Natural killer cell treated with Interleukin-12 subunit alpha and Interleukin-12 subunit beta and Interleukin-15 and Interleukin-18, amount 100 ng/mL, for 72 hours (primary cell): ENCODE measurements at regions not wholly inside any gene's neighbourhood (a gene's known extent, or its start where the extent isn't known, plus 50 kb on each side); places are given as distances from the start of the nearest gene placed in this dataset.
"Not testable (repeated sequence)": the region's sequence is repeated elsewhere in the genome, so short reads cannot be mapped to it uniquely, and the experiment has no call there.

Experiments
- ATAC-seq, 2 donors: fragments of 150-1000 bp; cut with Tn5 transposase in 1 of 2; sonication (Bioruptor Pico), chemical (Tn5 transposase) in 1 of 2; 2 replicates each; pipeline ENCODE4 v1.10.0; 2021
- DNase-seq: peaks from one replicate; pipeline ENCODE4 v3.0.0; 2022; ENCODE audit warnings: low spot score
- H3K27ac Mint-ChIP-seq, 2 donors: 1 replicate in 1 of 2; 2 replicates in 1 of 2; pipeline ENCODE4 v1.8.0; 2022; ENCODE audit warnings: mixed read lengths in 2 of 2, mild to moderate bottlenecking in 1 of 2, moderate library complexity in 1 of 2
- H3K27me3 Mint-ChIP-seq, 2 donors: 1 replicate in 1 of 2; 2 replicates in 1 of 2; pipeline ENCODE4 v1.8.0; 2022; ENCODE audit warnings: mixed read lengths in 2 of 2
- H3K36me3 Mint-ChIP-seq: one replicate; pipeline ENCODE4 v1.8.0; 2022; ENCODE audit warnings: mixed read lengths
- H3K4me1 Mint-ChIP-seq, 2 donors: 1 replicate in 1 of 2; 2 replicates in 1 of 2; pipeline ENCODE4 v1.8.0; 2022; ENCODE audit warnings: low read depth in 2 of 2, mixed read lengths in 2 of 2, mild to moderate bottlenecking in 1 of 2
- H3K4me3 Mint-ChIP-seq: one replicate; pipeline ENCODE4 v1.8.0; 2022; ENCODE audit warnings: mixed read lengths
- H3K9me3 Mint-ChIP-seq: 2 replicates; pipeline ENCODE4 v1.8.0; 2022; ENCODE audit warnings: mixed read lengths

DNA sequence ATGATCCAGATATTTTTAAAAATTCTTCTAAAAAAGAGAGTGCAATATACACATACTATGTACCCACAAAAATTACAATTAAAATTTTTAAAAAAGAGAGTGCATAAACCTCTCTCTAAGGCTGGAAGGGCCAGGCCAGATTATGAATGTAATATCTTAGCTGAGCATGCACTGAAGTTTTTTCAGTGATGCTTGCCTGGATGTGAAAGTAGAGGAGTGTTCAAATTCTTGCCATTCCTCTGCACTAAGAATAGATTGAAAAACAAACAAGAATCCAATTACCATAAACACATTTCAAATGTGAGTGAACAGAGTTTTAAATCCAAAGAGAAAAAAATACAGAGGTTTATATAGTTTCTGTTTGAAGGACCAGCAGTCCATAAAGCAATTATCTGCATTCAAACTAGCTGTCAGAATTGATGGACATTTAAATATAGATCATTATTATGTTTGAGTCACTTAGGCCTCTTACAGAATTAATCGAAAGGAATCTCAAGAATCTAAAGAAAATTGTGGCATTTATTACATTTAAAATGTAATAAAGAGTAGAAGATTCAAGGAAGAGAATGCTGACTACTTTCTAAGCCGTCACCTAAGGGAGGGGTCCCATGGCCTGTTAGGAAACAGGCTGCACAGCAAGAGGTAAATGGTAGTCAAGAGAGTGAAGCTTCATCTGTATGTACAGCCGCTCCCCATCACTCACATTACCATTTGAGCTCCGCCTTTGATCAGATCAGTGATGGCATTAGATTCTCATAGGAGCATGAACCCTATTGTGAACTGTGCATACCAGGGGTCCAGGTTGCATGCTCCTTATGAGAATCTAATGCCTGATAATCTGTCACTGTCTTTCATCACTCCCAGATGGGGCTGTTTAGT lies 159.3 kb upstream of the MDFIC2 start:
- no peak for ATAC-seq
- H3K27me3 Mint-ChIP-seq = no peaks in the 10 kb centered on the region
- H3K27ac Mint-ChIP-seq = no peak overlapping the region

DNA sequence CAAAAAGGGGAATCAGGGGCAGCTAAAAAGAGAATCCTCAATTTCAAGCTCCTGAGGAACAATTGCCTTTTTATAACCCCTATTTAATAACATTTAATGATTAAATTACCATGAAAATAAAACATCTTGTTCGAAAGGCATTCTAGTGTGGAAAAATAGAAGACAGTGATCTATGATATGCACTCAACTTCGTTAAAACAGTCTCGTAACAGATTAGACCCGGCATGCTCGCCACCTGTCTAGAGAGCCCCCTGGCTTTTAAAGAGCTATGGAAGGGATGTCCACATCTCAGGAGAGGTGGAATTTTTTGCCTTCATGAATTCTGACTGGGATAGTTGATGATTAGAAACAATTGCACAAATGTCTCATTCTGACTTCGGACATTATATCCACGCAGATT lies 153.7 kb upstream of the MDFIC2 start:
- H3K9me3 Mint-ChIP-seq = peaks cover 7% of the 10 kb centered on the region
- H3K4me3 Mint-ChIP-seq = no peak overlapping the region
- no peaks in the 10 kb centered on the region for H3K27me3 Mint-ChIP-seq
- ATAC-seq = no peak
- H3K4me1 Mint-ChIP-seq = no peaks in the 10 kb centered on the region
- no peak overlapping the region for H3K27ac Mint-ChIP-seq
- no peak for DNase-seq
- H3K36me3 Mint-ChIP-seq = no peaks in the 10 kb centered on the region

More for the DNA sequence above, 159.3 kb upstream of the MDFIC2 start:
- Mint-ChIP-seq H3K4me1 (no peaks in the 10 kb centered on the region), H3K4me3 (no peak overlapping the region), H3K9me3 (peaks cover 6% of the 10 kb centered on the region), H3K36me3 (no peaks in the 10 kb centered on the region)
- DNase-seq = no peak

DNA sequence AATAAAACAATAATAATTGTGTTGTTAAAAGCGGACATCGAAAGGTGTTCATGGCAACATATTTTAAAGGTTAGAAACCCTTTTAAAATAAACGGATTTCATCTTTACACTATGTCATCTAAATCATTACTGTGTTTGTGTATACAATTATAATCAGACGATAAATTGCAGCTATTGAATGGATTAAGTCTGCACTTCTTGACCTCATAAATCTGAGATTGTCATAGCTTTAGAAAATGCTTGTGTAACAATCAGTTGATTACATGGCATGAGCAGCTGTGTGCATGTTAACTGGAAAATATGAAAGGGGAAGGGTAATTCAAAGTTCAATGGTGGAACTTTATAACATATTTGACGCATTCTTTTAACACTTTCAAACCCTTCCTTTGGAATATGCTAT lies 152.4 kb upstream of the MDFIC2 start:
- H3K4me3 Mint-ChIP-seq = no peak overlapping the region
- H3K36me3 Mint-ChIP-seq = no peaks in the 10 kb centered on the region
- H3K9me3 Mint-ChIP-seq = peaks cover 8% of the 10 kb centered on the region
- H3K27ac Mint-ChIP-seq = no peak overlapping the region
- no peaks in the 10 kb centered on the region for H3K27me3 Mint-ChIP-seq
- ATAC-seq (no peak), DNase-seq (no peak)
- no peaks in the 10 kb centered on the region for H3K4me1 Mint-ChIP-seq

DNA sequence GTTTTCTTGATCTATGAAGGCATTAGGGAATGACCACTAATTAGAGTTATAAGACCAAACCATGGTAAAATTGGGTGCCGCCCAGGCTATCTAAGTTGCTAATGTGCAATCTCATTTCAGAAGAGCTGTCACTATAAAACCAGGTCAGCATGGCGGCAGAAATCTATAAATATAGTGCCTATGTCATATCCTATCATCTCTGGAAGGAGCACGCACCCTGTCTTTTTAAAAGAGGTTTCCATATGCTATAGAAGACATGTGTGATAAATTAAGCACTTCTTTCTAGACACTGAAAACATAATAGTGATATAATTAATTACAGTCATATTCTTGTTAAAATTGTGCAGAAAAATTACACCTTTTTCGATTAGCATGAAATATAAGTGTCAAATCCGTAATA lies 152.0 kb upstream of the MDFIC2 start:
- Mint-ChIP-seq H3K27me3 (no peaks in the 10 kb centered on the region), H3K9me3 (peaks cover 8% of the 10 kb centered on the region), H3K27ac (no peak overlapping the region), H3K36me3 (no peaks in the 10 kb centered on the region), H3K4me3 (no peak overlapping the region), H3K4me1 (no peaks in the 10 kb centered on the region)
- DNase-seq = no peak
- no peak for ATAC-seq

DNA sequence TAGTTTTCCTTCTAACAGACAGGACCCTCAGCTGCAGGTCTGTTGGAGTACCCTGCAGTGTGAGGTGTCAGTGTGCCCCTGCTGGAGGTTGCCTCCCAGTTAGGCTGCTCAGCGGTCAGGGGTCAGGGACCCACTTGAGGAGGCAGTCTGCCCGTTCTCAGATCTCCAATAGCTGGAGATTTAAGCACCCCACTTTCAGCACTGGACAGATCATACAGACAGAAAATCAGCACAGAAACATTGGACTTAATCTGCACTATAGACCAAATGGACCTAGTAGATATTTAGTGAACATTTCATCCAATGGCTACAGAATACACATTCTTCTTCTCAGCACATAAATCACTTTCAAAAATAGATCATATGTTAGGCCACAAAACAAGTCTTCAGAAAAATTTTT lies 137.8 kb upstream of the MDFIC2 start:
- not testable (repeated sequence) for H3K27ac Mint-ChIP-seq, H3K4me3 Mint-ChIP-seq, H3K36me3 Mint-ChIP-seq

DNA sequence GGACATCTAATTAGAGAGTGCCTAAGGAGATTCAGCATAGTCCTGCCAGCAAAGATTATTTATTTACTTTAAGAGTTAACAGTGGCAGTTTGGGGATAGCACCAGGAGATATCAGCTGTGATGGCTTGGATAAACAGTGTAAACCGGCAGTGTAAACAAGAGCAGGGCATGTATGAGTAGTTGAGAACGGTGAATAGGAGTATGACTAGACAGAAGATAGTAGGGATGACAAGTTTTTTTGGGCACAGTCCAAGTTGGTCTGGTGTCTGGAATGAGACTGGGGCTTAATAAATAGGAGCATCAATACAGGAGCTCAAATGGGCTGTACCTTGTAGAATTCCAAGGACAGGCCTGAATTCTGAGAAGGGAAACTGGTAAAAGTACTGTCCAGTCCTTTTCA lies 123.0 kb upstream of the MDFIC2 start:
- not testable (repeated sequence) for H3K4me3 Mint-ChIP-seq, H3K36me3 Mint-ChIP-seq

More for the DNA sequence above, 137.8 kb upstream of the MDFIC2 start:
- not testable (repeated sequence) for H3K4me1 Mint-ChIP-seq, ATAC-seq, H3K27me3 Mint-ChIP-seq, DNase-seq
- H3K9me3 Mint-ChIP-seq = peaks cover 14% of the 10 kb centered on the region

DNA sequence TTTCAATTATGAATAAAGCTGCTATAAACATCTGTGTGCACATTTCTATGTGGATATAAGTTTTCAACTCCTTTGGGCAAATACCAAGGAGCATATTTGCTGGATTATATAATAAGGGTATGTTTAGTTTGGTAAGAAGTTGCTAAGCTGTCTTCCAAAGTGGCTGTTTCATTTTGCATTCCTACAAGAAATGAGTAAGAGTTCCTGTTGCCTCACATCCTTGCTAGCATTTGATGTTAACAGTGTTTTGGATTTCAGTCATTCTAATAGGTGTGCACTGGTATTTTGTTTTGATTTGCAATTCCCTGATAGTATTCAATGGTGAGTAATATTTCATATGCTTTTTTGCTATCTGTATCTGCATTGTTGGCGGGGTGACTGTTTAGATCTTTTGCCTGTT lies 120.7 kb upstream of the MDFIC2 start:
- ATAC-seq = no peak
- H3K4me3 Mint-ChIP-seq = no peak overlapping the region

More for the DNA sequence above, 123.0 kb upstream of the MDFIC2 start:
- H3K9me3 Mint-ChIP-seq = peaks cover 27% of the 10 kb centered on the region
- not testable (repeated sequence) for DNase-seq, H3K4me1 Mint-ChIP-seq, ATAC-seq, H3K27me3 Mint-ChIP-seq, H3K27ac Mint-ChIP-seq

DNA sequence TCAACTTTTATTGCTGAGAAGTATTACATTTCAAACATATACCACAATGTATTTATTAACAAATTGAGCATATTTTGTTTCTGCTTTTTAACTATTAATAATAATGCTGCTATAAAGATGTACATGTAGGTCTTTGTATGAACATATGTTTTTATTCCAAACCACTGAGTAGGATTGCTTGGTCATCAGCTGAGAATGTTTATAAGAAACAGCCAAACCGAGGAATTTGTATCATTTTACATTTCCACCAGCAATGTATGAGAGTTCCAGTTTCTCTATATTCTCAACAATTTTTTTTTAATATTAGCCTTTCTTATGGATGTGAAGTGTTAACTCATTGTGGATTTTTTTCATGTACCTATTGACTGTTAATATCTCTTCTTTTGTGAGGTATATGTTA lies 119.5 kb upstream of the MDFIC2 start:
- H3K9me3 Mint-ChIP-seq = peaks cover 20% of the 10 kb centered on the region
- no peak overlapping the region for H3K27ac Mint-ChIP-seq
- DNase-seq = no peak
- H3K4me3 Mint-ChIP-seq = no peak overlapping the region
- H3K36me3 Mint-ChIP-seq = no peaks in the 10 kb centered on the region
- no peaks in the 10 kb centered on the region for H3K27me3 Mint-ChIP-seq
- ATAC-seq = no peak
- H3K4me1 Mint-ChIP-seq = no peaks in the 10 kb centered on the region

More for the DNA sequence above, 120.7 kb upstream of the MDFIC2 start:
- Mint-ChIP-seq H3K36me3 (no peaks in the 10 kb centered on the region), H3K27ac (no peak overlapping the region), H3K4me1 (no peaks in the 10 kb centered on the region), H3K27me3 (no peaks in the 10 kb centered on the region), H3K9me3 (peaks cover 27% of the 10 kb centered on the region)
- DNase-seq = no peak

DNA sequence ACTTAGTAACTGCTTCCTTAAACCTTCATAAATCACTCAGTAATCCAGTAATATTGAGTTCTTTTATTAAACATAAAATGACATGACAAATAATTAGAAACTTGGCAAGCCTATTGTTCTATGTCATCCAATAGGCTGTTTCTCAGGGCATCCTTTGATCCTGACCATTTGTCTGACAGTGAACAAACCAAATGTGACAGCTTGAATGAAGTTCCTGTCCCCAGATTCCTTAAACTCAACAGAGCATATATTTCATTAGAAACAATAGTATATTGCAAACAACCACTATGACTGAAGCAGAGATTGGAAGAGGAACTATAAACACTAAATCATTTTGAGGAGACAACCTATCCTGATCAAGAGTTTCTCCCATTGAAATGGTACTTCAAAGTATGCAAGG lies 113.6 kb upstream of the MDFIC2 start:
- DNase-seq (no peak), ATAC-seq (no peak)
- Mint-ChIP-seq H3K9me3 (peaks cover 8% of the 10 kb centered on the region), H3K27ac (no peak overlapping the region), H3K36me3 (no peaks in the 10 kb centered on the region), H3K27me3 (no peaks in the 10 kb centered on the region), H3K4me1 (no peaks in the 10 kb centered on the region), H3K4me3 (no peak overlapping the region)

DNA sequence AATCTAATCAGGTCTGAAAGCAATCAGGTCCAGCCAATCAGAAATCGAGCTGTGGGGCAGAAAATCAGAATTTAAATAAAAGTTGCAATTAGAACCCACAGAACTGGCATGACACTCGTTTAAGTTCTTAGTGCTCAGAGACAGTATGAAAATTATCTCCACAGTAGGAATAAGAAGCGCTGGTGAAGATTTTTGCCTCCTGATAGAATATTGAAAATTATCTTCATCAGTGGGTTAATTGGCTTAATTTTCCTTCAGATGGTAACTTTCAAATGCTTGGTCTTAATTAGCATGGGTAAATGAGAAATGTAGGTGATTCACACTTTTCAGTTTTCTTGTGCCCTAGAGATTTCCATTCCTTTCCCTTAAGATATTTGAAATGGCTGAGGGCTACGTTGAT lies 109.1 kb upstream of the MDFIC2 start:
- no peaks in the 10 kb centered on the region for H3K4me1 Mint-ChIP-seq
- H3K27ac Mint-ChIP-seq = no peak overlapping the region
- H3K4me3 Mint-ChIP-seq = no peak overlapping the region
- H3K36me3 Mint-ChIP-seq = no peaks in the 10 kb centered on the region
- no peaks in the 10 kb centered on the region for H3K27me3 Mint-ChIP-seq
- ATAC-seq (no peak), DNase-seq (no peak)
- H3K9me3 Mint-ChIP-seq = peaks cover 16% of the 10 kb centered on the region

DNA sequence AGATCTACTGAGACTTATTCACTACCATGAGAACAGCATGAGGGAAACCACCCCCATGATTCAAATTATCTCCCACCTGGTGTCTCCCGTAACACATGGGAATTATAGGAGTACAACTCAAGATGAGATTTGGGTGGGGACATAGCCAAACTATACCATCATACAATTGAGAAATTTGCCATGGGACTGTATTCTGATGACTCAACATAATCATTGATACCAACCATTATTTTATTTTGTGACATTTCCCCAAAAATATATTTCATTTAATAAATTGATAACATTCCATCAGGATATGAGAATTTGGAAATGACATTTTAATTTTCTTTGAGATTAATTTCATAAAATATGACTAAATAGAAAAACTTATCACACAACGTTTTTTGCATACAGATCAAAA lies 96.6 kb upstream of the MDFIC2 start:
- Mint-ChIP-seq H3K9me3 (peaks cover 10% of the 10 kb centered on the region), H3K36me3 (peaks cover 7% of the 10 kb centered on the region), H3K4me1 (no peaks in the 10 kb centered on the region), H3K4me3 (no peak overlapping the region), H3K27ac (no peak overlapping the region), H3K27me3 (no peaks in the 10 kb centered on the region)
- no peak for DNase-seq
- ATAC-seq = no peak

DNA sequence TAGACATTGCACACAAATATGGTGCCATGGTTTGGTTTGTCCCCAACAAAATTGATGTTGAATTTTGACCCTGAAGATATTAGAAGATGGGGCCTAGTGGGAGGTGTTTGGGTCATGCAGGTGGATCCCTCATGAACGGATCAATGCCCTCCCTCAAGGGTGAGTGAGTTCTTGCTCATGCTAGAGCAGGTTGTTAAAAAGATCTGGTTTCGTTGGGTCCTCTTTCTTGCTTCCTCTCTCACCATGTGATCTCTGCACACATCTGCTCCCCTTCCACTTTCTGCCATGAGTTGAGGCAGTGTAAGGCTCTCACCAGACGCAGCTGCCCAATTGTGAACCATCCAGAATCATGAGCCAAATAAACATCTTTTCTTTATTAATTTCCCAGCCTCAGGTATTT lies 87.8 kb upstream of the MDFIC2 start:
- ATAC-seq = no peak
- Mint-ChIP-seq H3K27ac (no peak overlapping the region), H3K27me3 (no peaks in the 10 kb centered on the region), H3K36me3 (no peaks in the 10 kb centered on the region), H3K4me3 (no peak overlapping the region), H3K9me3 (no peaks in the 10 kb centered on the region), H3K4me1 (no peaks in the 10 kb centered on the region)
- DNase-seq = no peak

DNA sequence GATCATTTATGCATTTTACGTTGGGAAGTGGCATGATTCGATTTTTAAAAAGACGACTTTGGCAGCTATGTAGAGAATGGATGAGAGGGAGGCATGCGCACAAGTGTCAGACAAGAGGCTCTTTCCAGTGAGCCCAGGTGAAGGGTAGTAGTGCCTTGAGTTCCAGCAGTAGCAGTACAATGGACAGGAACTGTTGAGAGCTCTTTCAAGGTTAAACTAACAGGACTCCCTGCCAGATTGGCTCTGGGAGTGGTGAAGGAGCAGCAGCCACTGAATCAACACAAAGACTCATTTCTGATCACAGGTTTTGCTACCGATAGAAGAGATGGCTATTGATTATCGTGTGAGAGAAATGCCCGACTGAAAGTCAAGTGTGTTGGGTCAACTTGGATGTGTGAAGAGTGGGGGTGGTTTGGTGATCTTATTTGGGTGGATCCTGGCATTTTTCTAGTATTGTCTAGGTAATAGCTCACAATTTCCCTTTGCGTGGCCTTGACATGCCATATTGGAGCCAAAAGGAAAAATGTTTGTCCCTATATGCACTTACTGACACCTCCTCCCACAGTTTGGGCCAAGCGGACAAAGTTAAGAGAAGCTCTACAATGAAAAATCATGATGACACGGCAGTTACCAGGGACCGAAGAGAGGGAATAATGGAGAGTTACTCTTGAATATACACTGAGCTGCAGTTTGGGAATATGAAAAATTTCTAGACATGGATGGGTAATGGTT lies 81.6 kb upstream of the MDFIC2 start:
- Mint-ChIP-seq H3K4me3 (no peak overlapping the region), H3K4me1 (no peaks in the 10 kb centered on the region), H3K36me3 (no peaks in the 10 kb centered on the region), H3K9me3 (peaks cover 16% of the 10 kb centered on the region), H3K27ac (no peak overlapping the region), H3K27me3 (no peaks in the 10 kb centered on the region)
- DNase-seq (no peak), ATAC-seq (no peak)

DNA sequence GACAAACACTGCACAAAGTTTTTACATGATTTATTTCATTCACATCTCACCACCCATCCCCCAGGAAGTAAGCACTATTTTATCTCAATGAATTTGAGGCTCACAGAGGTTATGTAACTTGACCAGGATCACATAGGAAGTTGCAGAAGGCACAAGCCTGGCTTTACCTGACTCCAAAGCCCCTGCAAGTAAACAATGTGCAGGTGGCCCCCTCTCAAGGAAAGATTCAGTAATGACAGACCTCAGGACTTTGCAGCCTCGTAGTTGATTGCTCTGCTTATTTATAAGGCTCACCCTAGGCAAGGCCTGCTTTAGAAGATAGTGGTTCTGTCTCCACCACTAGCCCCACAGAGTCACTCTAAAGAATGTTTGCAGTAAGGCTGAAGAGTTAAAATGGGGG lies 79.8 kb upstream of the MDFIC2 start:
- no peak for ATAC-seq
- Mint-ChIP-seq H3K9me3 (peaks cover 16% of the 10 kb centered on the region), H3K4me1 (no peaks in the 10 kb centered on the region), H3K27ac (no peak overlapping the region), H3K27me3 (no peaks in the 10 kb centered on the region), H3K4me3 (no peak overlapping the region), H3K36me3 (no peaks in the 10 kb centered on the region)
- no peak for DNase-seq
